ENCODE measurements at regions not wholly inside any gene's neighbourhood (a gene's known extent, or its start where the extent isn't known, plus 50 kb on each side); places are given as distances from the start of the nearest gene placed in this dataset.

DNA sequence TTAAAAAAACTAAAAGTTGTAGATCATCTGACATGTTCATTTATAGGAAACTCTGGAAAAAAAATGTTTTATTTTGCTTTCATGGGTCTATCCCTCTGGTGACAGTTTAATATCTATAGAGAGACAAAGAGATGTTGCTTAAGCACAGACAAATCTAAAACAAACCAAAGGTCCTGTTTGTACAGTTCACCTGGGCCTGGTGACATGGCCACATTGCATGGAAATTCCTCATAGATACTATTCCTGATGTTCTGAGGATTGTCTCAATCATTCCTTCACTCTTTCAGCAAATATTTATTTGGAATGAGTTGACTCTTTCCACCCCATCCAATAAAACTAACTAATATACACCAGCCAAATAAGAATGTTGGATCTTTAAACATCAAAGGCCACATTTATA, 259.1 kb upstream of the NOCT start:
- ATAC-seq, result no peak
- TF ChIP-seq PPARA (CRISPR knock-in tag; IDR thresholded peaks at IDR 0.05; ENCODE audit: borderline replicate concordance) (no peak), ZNF565 (CRISPR knock-in tag; conservative IDR thresholded peaks at IDR 0.05; ENCODE audit: low read depth) (no peak), CSDC2 (CRISPR knock-in tag; IDR thresholded peaks at IDR 0.05) (no peak), GLIS3 (CRISPR knock-in tag; IDR thresholded peaks at IDR 0.05) (no peak), ARNTL (CRISPR knock-in tag; IDR thresholded peaks at IDR 0.05; ENCODE audit: borderline replicate concordance, low read depth) (no peak), BACH2 (CRISPR knock-in tag; IDR thresholded peaks at IDR 0.05; ENCODE audit: borderline replicate concordance) (no peak), ISL1 (CRISPR knock-in tag; IDR thresholded peaks at IDR 0.05) (no peak), ZNF8 (CRISPR knock-in tag; IDR thresholded peaks at IDR 0.05) (no peak), ESRRG (CRISPR knock-in tag; IDR thresholded peaks at IDR 0.05) (no peak)
- TF ChIP-seq, protein P1, sequence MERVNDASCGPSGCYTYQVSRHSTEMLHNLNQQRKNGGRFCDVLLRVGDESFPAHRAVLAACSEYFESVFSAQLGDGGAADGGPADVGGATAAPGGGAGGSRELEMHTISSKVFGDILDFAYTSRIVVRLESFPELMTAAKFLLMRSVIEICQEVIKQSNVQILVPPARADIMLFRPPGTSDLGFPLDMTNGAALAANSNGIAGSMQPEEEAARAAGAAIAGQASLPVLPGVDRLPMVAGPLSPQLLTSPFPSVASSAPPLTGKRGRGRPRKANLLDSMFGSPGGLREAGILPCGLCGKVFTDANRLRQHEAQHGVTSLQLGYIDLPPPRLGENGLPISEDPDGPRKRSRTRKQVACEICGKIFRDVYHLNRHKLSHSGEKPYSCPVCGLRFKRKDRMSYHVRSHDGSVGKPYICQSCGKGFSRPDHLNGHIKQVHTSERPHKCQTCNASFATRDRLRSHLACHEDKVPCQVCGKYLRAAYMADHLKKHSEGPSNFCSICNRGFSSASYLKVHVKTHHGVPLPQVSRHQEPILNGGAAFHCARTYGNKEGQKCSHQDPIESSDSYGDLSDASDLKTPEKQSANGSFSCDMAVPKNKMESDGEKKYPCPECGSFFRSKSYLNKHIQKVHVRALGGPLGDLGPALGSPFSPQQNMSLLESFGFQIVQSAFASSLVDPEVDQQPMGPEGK (CRISPR knock-in tag; IDR thresholded peaks at IDR 0.05; ENCODE audit: borderline replicate concordance), result no peak
- TF ChIP-seq, protein P2, sequence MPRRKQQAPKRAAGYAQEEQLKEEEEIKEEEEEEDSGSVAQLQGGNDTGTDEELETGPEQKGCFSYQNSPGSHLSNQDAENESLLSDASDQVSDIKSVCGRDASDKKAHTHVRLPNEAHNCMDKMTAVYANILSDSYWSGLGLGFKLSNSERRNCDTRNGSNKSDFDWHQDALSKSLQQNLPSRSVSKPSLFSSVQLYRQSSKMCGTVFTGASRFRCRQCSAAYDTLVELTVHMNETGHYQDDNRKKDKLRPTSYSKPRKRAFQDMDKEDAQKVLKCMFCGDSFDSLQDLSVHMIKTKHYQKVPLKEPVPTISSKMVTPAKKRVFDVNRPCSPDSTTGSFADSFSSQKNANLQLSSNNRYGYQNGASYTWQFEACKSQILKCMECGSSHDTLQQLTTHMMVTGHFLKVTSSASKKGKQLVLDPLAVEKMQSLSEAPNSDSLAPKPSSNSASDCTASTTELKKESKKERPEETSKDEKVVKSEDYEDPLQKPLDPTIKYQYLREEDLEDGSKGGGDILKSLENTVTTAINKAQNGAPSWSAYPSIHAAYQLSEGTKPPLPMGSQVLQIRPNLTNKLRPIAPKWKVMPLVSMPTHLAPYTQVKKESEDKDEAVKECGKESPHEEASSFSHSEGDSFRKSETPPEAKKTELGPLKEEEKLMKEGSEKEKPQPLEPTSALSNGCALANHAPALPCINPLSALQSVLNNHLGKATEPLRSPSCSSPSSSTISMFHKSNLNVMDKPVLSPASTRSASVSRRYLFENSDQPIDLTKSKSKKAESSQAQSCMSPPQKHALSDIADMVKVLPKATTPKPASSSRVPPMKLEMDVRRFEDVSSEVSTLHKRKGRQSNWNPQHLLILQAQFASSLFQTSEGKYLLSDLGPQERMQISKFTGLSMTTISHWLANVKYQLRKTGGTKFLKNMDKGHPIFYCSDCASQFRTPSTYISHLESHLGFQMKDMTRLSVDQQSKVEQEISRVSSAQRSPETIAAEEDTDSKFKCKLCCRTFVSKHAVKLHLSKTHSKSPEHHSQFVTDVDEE (CRISPR knock-in tag; IDR thresholded peaks at IDR 0.05), result no peak

DNA sequence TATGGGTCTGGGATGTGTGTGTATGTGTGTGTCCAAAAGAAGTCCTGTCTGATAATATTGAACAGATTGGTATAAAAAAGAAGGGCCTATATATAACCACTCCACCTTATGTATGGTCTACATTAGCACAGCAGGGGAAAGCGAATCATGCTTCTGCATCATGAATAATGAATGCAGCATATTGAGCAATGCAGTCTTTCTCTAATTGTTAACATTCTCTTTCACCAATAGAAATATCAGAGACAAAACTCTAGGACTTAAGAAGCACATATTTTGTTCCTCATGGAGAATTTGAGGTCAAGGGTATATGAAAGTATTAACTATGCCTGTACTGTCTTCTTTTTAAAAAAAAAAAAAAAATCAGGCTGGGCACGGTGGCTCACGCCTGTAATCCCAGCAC, 264.3 kb upstream of the NOCT start:
- TF ChIP-seq ZC3H10 (CRISPR knock-in tag; IDR thresholded peaks at IDR 0.05) (no peak), OSR1 (CRISPR knock-in tag; IDR thresholded peaks at IDR 0.05) (no peak), TCF4 (CRISPR knock-in tag; IDR thresholded peaks at IDR 0.05; ENCODE audit: borderline replicate concordance) (no peak), ZFP3 (CRISPR knock-in tag; IDR thresholded peaks at IDR 0.05) (no peak), PPARA (CRISPR knock-in tag; IDR thresholded peaks at IDR 0.05; ENCODE audit: borderline replicate concordance) (no peak), ESRRG (CRISPR knock-in tag; IDR thresholded peaks at IDR 0.05) (no peak), ARNTL (CRISPR knock-in tag; IDR thresholded peaks at IDR 0.05; ENCODE audit: borderline replicate concordance, low read depth) (no peak), BACH2 (CRISPR knock-in tag; IDR thresholded peaks at IDR 0.05; ENCODE audit: borderline replicate concordance) (no peak), TOX (CRISPR knock-in tag; IDR thresholded peaks at IDR 0.05; ENCODE audit: borderline replicate concordance) (no peak), SNAI2 (CRISPR knock-in tag; IDR thresholded peaks at IDR 0.05) (no peak)
- TF ChIP-seq, protein P3, sequence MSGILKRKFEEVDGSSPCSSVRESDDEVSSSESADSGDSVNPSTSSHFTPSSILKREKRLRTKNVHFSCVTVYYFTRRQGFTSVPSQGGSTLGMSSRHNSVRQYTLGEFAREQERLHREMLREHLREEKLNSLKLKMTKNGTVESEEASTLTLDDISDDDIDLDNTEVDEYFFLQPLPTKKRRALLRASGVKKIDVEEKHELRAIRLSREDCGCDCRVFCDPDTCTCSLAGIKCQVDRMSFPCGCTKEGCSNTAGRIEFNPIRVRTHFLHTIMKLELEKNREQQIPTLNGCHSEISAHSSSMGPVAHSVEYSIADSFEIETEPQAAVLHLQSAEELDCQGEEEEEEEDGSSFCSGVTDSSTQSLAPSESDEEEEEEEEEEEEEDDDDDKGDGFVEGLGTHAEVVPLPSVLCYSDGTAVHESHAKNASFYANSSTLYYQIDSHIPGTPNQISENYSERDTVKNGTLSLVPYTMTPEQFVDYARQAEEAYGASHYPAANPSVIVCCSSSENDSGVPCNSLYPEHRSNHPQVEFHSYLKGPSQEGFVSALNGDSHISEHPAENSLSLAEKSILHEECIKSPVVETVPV (CRISPR knock-in tag; IDR thresholded peaks at IDR 0.05), result no peak
- TF ChIP-seq, protein P4, sequence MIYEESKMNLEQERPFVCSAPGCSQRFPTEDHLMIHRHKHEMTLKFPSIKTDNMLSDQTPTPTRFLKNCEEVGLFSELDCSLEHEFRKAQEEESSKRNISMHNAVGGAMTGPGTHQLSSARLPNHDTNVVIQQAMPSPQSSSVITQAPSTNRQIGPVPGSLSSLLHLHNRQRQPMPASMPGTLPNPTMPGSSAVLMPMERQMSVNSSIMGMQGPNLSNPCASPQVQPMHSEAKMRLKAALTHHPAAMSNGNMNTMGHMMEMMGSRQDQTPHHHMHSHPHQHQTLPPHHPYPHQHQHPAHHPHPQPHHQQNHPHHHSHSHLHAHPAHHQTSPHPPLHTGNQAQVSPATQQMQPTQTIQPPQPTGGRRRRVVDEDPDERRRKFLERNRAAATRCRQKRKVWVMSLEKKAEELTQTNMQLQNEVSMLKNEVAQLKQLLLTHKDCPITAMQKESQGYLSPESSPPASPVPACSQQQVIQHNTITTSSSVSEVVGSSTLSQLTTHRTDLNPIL (CRISPR knock-in tag; IDR thresholded peaks at IDR 0.05; ENCODE audit: low read depth), result no peak
- TF ChIP-seq, protein P1 (CRISPR knock-in tag; IDR thresholded peaks at IDR 0.05; ENCODE audit: borderline replicate concordance), result no peak
- no peak for ATAC-seq

DNA sequence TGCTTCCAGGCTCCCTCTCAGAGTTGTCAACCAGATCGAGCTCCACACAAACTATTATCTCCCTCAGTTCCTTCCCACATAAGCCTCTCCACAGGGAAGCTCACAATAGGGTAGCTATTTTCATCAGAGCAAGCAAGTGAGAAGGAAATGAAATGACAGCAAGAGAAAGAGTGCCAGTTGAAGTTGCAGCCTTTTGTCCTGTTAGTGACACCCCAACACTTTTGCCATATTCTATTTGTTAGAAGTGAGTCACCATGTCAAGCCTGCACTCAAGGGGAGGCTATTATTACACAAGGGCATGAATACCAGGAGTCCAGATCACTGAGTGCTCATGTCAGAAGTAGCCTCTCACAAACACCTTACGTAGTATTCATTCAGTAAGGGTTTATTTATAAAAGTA, 266.3 kb upstream of the NOCT start:
- no peak for ATAC-seq
- TF ChIP-seq OSR1 (CRISPR knock-in tag; IDR thresholded peaks at IDR 0.05) (no peak), BACH2 (CRISPR knock-in tag; IDR thresholded peaks at IDR 0.05; ENCODE audit: borderline replicate concordance) (no peak)
- TF ChIP-seq, protein P5, sequence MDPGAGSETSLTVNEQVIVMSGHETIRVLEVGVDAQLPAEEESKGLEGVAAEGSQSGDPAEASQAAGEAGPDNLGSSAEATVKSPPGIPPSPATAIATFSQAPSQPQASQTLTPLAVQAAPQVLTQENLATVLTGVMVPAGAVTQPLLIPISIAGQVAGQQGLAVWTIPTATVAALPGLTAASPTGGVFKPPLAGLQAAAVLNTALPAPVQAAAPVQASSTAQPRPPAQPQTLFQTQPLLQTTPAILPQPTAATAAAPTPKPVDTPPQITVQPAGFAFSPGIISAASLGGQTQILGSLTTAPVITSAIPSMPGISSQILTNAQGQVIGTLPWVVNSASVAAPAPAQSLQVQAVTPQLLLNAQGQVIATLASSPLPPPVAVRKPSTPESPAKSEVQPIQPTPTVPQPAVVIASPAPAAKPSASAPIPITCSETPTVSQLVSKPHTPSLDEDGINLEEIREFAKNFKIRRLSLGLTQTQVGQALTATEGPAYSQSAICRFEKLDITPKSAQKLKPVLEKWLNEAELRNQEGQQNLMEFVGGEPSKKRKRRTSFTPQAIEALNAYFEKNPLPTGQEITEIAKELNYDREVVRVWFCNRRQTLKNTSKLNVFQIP (CRISPR knock-in tag; IDR thresholded peaks at IDR 0.05; ENCODE audit: borderline replicate concordance, low read depth), result no peak
- TF ChIP-seq, protein P3 (CRISPR knock-in tag; IDR thresholded peaks at IDR 0.05), result no peak

All from SK-N-SH treated with all-trans-retinoic acid at 6 μM for 48 hours (cell line).